ENCODE measurements at regions not wholly inside any gene's neighbourhood (a gene's known extent, or its start where the extent isn't known, plus 50 kb on each side); places are given as distances from the start of the nearest gene placed in this dataset.

- TF ChIP-seq ZNF488 (tag by site-specific recombination; IDR thresholded peaks at IDR 0.05) (no peak), ZNF184 (tag by site-specific recombination; IDR thresholded peaks at IDR 0.05) (no peak), ZNF600 (tag by site-specific recombination; IDR thresholded peaks at IDR 0.05) (no peak), ZNF239 (tag by site-specific recombination; IDR thresholded peaks at IDR 0.05) (no peak), ZNF596 (tag by site-specific recombination; IDR thresholded peaks at IDR 0.05) (no peak)
- TF ChIP-seq, protein P1, sequence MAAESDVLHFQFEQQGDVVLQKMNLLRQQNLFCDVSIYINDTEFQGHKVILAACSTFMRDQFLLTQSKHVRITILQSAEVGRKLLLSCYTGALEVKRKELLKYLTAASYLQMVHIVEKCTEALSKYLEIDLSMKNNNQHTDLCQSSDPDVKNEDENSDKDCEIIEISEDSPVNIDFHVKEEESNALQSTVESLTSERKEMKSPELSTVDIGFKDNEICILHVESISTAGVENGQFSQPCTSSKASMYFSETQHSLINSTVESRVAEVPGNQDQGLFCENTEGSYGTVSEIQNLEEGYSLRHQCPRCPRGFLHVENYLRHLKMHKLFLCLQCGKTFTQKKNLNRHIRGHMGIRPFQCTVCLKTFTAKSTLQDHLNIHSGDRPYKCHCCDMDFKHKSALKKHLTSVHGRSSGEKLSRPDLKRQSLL (tag by site-specific recombination; IDR thresholded peaks at IDR 0.05) = no peak
These were observed 1348.6 kb upstream of the SLC10A2 start (continued) for GRCh38 chr13:104414771-104415170.

GRCh38 chr13:104414181-104414580 is 1348.0 kb upstream of the SLC10A2 start:
- TF ChIP-seq GLI4 (tag by site-specific recombination; IDR thresholded peaks at IDR 0.05) (no peak), ZNF610 (tag by site-specific recombination; IDR thresholded peaks at IDR 0.05; ENCODE audit: borderline replicate concordance) (no peak), ZFP37 (tag by site-specific recombination; IDR thresholded peaks at IDR 0.05) (no peak), ZNF501 (tag by site-specific recombination; IDR thresholded peaks at IDR 0.05) (no peak), ZNF121 (tag by site-specific recombination; IDR thresholded peaks at IDR 0.05) (no peak), ZIC2 (tag by site-specific recombination; IDR thresholded peaks at IDR 0.05) (no peak), ZNF560 (tag by site-specific recombination; IDR thresholded peaks at IDR 0.05; ENCODE audit: borderline replicate concordance) (no peak)
- H3K4me3 ChIP-seq (ENCODE audit: low read depth, low read length) = no peak overlapping the region
- ChIA-PET CTCF (no interaction called here), POLR2A (no interaction called here)
- no peaks in the 10 kb centered on the region for H3K36me3 ChIP-seq (ENCODE audit: control insufficient read depth in 2 of 2, insufficient read depth in 1 of 2, low read length in 2 of 2)
- H3K27ac ChIP-seq (ENCODE audit: extremely low read depth, low read depth, low read length) = no peak overlapping the region
- H3K4me1 ChIP-seq (ENCODE audit: control insufficient read depth, insufficient read depth, low read length) = 0 out of 2 replicates have a peak, but pooled peaks cover 5% of the 10 kb centered on the region
- H3K9me3 ChIP-seq (ENCODE audit: control insufficient read depth, insufficient read depth, low read depth, low read length) = no peaks in the 10 kb centered on the region

- Histone ChIP-seq H3K4me1 (ENCODE audit: control insufficient read depth, insufficient read depth, low read length) (0 out of 2 replicates have a peak, but pooled peaks cover 5% of the 10 kb centered on the region), H3K4me3 (ENCODE audit: low read depth, low read length) (no peak overlapping the region), H3K9me3 (ENCODE audit: control insufficient read depth, insufficient read depth, low read depth, low read length) (no peaks in the 10 kb centered on the region), H3K27ac (ENCODE audit: extremely low read depth, low read depth, low read length) (no peak overlapping the region), H3K36me3 (ENCODE audit: control insufficient read depth in 2 of 2, insufficient read depth in 1 of 2, low read length in 2 of 2) (no peaks in the 10 kb centered on the region)
- ChIA-PET CTCF (interaction anchor here (0.6 kb wide), 1 partner anchor 714 kb away, joined by 3 read pairs; no protein-coding TSS in a partner anchor), POLR2A (no interaction called here)
- no peak for TF ChIP-seq ZNF19 (tag by site-specific recombination; IDR thresholded peaks at IDR 0.05; ENCODE audit: low read depth)
- no peak for TF ChIP-seq ZNF670 (tag by site-specific recombination; IDR thresholded peaks at IDR 0.05; ENCODE audit: low read depth)
- TF ChIP-seq, protein P2, sequence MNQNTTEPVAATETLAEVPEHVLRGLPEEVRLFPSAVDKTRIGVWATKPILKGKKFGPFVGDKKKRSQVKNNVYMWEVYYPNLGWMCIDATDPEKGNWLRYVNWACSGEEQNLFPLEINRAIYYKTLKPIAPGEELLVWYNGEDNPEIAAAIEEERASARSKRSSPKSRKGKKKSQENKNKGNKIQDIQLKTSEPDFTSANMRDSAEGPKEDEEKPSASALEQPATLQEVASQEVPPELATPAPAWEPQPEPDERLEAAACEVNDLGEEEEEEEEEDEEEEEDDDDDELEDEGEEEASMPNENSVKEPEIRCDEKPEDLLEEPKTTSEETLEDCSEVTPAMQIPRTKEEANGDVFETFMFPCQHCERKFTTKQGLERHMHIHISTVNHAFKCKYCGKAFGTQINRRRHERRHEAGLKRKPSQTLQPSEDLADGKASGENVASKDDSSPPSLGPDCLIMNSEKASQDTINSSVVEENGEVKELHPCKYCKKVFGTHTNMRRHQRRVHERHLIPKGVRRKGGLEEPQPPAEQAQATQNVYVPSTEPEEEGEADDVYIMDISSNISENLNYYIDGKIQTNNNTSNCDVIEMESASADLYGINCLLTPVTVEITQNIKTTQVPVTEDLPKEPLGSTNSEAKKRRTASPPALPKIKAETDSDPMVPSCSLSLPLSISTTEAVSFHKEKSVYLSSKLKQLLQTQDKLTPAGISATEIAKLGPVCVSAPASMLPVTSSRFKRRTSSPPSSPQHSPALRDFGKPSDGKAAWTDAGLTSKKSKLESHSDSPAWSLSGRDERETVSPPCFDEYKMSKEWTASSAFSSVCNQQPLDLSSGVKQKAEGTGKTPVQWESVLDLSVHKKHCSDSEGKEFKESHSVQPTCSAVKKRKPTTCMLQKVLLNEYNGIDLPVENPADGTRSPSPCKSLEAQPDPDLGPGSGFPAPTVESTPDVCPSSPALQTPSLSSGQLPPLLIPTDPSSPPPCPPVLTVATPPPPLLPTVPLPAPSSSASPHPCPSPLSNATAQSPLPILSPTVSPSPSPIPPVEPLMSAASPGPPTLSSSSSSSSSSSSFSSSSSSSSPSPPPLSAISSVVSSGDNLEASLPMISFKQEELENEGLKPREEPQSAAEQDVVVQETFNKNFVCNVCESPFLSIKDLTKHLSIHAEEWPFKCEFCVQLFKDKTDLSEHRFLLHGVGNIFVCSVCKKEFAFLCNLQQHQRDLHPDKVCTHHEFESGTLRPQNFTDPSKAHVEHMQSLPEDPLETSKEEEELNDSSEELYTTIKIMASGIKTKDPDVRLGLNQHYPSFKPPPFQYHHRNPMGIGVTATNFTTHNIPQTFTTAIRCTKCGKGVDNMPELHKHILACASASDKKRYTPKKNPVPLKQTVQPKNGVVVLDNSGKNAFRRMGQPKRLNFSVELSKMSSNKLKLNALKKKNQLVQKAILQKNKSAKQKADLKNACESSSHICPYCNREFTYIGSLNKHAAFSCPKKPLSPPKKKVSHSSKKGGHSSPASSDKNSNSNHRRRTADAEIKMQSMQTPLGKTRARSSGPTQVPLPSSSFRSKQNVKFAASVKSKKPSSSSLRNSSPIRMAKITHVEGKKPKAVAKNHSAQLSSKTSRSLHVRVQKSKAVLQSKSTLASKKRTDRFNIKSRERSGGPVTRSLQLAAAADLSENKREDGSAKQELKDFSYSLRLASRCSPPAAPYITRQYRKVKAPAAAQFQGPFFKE (tag by site-specific recombination; IDR thresholded peaks at IDR 0.05; ENCODE audit: borderline replicate concordance) = no peak
These were observed 1345.0 kb upstream of the SLC10A2 start for GRCh38 chr13:104411141-104411765.
